ENCODE measurements at regions not wholly inside any gene's neighbourhood (a gene's known extent, or its start where the extent isn't known, plus 50 kb on each side); places are given as distances from the start of the nearest gene placed in this dataset.

- H3K9me2 ChIP-seq (ENCODE audit: insufficient read depth) = no peaks in the 10 kb centered on the region; the same call in 1 of the 2 replicates
- no peak overlapping the region for H3K4me3 Mint-ChIP-seq
- TF ChIP-seq, protein P1, sequence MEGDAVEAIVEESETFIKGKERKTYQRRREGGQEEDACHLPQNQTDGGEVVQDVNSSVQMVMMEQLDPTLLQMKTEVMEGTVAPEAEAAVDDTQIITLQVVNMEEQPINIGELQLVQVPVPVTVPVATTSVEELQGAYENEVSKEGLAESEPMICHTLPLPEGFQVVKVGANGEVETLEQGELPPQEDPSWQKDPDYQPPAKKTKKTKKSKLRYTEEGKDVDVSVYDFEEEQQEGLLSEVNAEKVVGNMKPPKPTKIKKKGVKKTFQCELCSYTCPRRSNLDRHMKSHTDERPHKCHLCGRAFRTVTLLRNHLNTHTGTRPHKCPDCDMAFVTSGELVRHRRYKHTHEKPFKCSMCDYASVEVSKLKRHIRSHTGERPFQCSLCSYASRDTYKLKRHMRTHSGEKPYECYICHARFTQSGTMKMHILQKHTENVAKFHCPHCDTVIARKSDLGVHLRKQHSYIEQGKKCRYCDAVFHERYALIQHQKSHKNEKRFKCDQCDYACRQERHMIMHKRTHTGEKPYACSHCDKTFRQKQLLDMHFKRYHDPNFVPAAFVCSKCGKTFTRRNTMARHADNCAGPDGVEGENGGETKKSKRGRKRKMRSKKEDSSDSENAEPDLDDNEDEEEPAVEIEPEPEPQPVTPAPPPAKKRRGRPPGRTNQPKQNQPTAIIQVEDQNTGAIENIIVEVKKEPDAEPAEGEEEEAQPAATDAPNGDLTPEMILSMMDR (conservative IDR thresholded peaks at IDR 0.05; ENCODE audit: low read depth in 2 of 2) = no peak
- TF ChIP-seq STAT1 (IDR thresholded peaks at IDR 0.05; ENCODE audit: unreplicated experiment) (no peak), ZNF331 (CRISPR knock-in tag; IDR thresholded peaks at IDR 0.05; ENCODE audit: low read depth) (no peak), REST (IDR thresholded peaks at IDR 0.05; ENCODE audit: unreplicated experiment) (no peak), ZNF114 (CRISPR knock-in tag; IDR thresholded peaks at IDR 0.05) (no peak), EZH2 (IDR thresholded peaks at IDR 0.05; ENCODE audit: low read depth, unreplicated experiment) (no peak), EZH2phosphoT487 (IDR thresholded peaks at IDR 0.05; ENCODE audit: unreplicated experiment) (no peak), CREB1 (CRISPR knock-in tag; IDR thresholded peaks at IDR 0.05; ENCODE audit: low read depth) (no peak), ZNF462 (CRISPR knock-in tag; IDR thresholded peaks at IDR 0.05) (no peak), ETS1 (IDR thresholded peaks at IDR 0.05) (no peak), NANOG (IDR thresholded peaks at IDR 0.05; ENCODE audit: borderline replicate concordance) (no peak), POLR2AphosphoS5 (IDR thresholded peaks at IDR 0.05; ENCODE audit: low read depth) (no peak), JUNB (IDR thresholded peaks at IDR 0.05; ENCODE audit: unreplicated experiment) (no peak)
- no peaks in the 10 kb centered on the region for H3K79me2 ChIP-seq (replicated peaks; ENCODE audit: insufficient read depth)
- H3K4me3 ChIP-seq = no peak overlapping the region
- no peak overlapping the region for H3K27ac Mint-ChIP-seq
- DNase-seq (ENCODE audit: low spot score) (no peak), ATAC-seq (no peak)
- no peaks in the 10 kb centered on the region for H3K27me3 ChIP-seq (ENCODE audit: insufficient read depth)
- H3K27me3 Mint-ChIP-seq (ENCODE audit: insufficient read depth, low read depth, poor library complexity) = no peaks in the 10 kb centered on the region
- no peak overlapping the region for H3K4me2 ChIP-seq
- no peaks in the 10 kb centered on the region for H4K20me1 ChIP-seq (replicated peaks; ENCODE audit: insufficient read depth)
- H3F3A ChIP-seq (replicated peaks; ENCODE audit: low read depth) = no peaks in the 10 kb centered on the region
- H3K4me1 Mint-ChIP-seq = no peaks in the 10 kb centered on the region; the same call in 2 of the 3 replicates
- H3K9me3 Mint-ChIP-seq = no peaks in the 10 kb centered on the region
- no peaks in the 10 kb centered on the region for H3K36me3 ChIP-seq (ENCODE audit: insufficient read depth)
- H3K27ac ChIP-seq (ENCODE audit: low read depth) = no peak overlapping the region
- no peak overlapping the region for H2AFZ ChIP-seq
- H3K4me1 ChIP-seq (ENCODE audit: insufficient read depth) = no peaks in the 10 kb centered on the region
- H3K36me3 Mint-ChIP-seq (ENCODE audit: low read depth) = no peaks in the 10 kb centered on the region
These were observed 476.9 kb downstream of the TBC1D32 start for GRCh38 chr6:120857422-120857821.
